Parathyroid adenoma (tissue), 2 donors: ENCODE measurements at regions not wholly inside any gene's neighbourhood (a gene's known extent, or its start where the extent isn't known, plus 50 kb on each side); places are given as distances from the start of the nearest gene placed in this dataset.

ENCODE experiments used
- H2AFZ ChIP-seq: fragments of 300-600 bp; sonication (generic); one replicate; pipeline ENCODE4 v1.7.0; 2017; ENCODE audit warnings: antibody characterized with exemption, mild to moderate bottlenecking
- H3K27ac ChIP-seq: fragments of 300-600 bp; sonication (generic); one replicate; pipeline ENCODE4 v1.7.0; 2017
- H3K27me3 ChIP-seq: fragments of 300-600 bp; sonication (generic); one replicate; pipeline ENCODE4 v1.7.0; 2017; ENCODE audit warnings: low read length; ENCODE audit not compliant: control insufficient read depth, insufficient read depth
- H3K36me3 ChIP-seq: fragments of 300-600 bp; sonication (generic); one replicate; pipeline ENCODE4 v1.7.0; 2017; ENCODE audit warnings: low read length; ENCODE audit not compliant: control insufficient read depth, insufficient read depth
- H3K4me1 ChIP-seq: fragments of 300-600 bp; sonication (generic); one replicate; pipeline ENCODE4 v1.7.0; 2017; ENCODE audit warnings: control low read depth
- H3K4me2 ChIP-seq: fragments of 300-600 bp; sonication (generic); one replicate; pipeline ENCODE4 v1.7.0; 2017; ENCODE audit warnings: low read length
- H3K4me3 ChIP-seq: fragments of 300-600 bp; sonication (generic); one replicate; pipeline ENCODE4 v1.7.0; 2017; ENCODE audit warnings: low read depth, low read length
- H3K79me2 ChIP-seq: fragments of 300-600 bp; sonication (generic); one replicate; pipeline ENCODE4 v1.7.0; 2017; ENCODE audit warnings: control low read depth
- H3K9ac ChIP-seq: fragments of 300-600 bp; sonication (generic); one replicate; pipeline ENCODE4 v1.7.0; 2017; ENCODE audit warnings: mild to moderate bottlenecking
- H3K9me3 ChIP-seq: fragments of 300-600 bp; sonication (generic); one replicate; pipeline ENCODE4 v1.7.0; 2017; ENCODE audit warnings: low read length; ENCODE audit not compliant: control insufficient read depth
- TF ChIP-seq, protein P1 (sequence below): fragments of 300-600 bp; sonication (generic); IDR thresholded peaks from one replicate; pipeline ENCODE4 v1.7.0; 2017; ENCODE audit warnings: antibody characterized with exemption, mild to moderate bottlenecking
- donor health status: primary hyperparathyroidism.

- H3K4me3 ChIP-seq: no peak overlapping the region
- TF ChIP-seq, protein P1, sequence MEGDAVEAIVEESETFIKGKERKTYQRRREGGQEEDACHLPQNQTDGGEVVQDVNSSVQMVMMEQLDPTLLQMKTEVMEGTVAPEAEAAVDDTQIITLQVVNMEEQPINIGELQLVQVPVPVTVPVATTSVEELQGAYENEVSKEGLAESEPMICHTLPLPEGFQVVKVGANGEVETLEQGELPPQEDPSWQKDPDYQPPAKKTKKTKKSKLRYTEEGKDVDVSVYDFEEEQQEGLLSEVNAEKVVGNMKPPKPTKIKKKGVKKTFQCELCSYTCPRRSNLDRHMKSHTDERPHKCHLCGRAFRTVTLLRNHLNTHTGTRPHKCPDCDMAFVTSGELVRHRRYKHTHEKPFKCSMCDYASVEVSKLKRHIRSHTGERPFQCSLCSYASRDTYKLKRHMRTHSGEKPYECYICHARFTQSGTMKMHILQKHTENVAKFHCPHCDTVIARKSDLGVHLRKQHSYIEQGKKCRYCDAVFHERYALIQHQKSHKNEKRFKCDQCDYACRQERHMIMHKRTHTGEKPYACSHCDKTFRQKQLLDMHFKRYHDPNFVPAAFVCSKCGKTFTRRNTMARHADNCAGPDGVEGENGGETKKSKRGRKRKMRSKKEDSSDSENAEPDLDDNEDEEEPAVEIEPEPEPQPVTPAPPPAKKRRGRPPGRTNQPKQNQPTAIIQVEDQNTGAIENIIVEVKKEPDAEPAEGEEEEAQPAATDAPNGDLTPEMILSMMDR: no peak
- no peaks in the 10 kb centered on the region for H3K9me3 ChIP-seq
- H3K4me2 ChIP-seq: no peak overlapping the region
- H3K4me1 ChIP-seq: no peaks in the 10 kb centered on the region
- no peak overlapping the region for H2AFZ ChIP-seq
- no peak overlapping the region for H3K27ac ChIP-seq
- no peaks in the 10 kb centered on the region for H3K79me2 ChIP-seq
- H3K27me3 ChIP-seq: no peaks in the 10 kb centered on the region
- H3K36me3 ChIP-seq: no peaks in the 10 kb centered on the region
- H3K9ac ChIP-seq: no peak overlapping the region
Measured at GRCh38 chr5:6905423-6905822, 192.2 kb downstream of the TENT4A start.

- no peaks in the 10 kb centered on the region for H3K79me2 ChIP-seq
- H3K27me3 ChIP-seq: no peaks in the 10 kb centered on the region
- no peak overlapping the region for H3K4me2 ChIP-seq
- H3K27ac ChIP-seq: no peak overlapping the region
- H3K9me3 ChIP-seq: no peaks in the 10 kb centered on the region
- H3K4me1 ChIP-seq: no peaks in the 10 kb centered on the region
- no peak overlapping the region for H2AFZ ChIP-seq
- no peak overlapping the region for H3K4me3 ChIP-seq
- no peak overlapping the region for H3K9ac ChIP-seq
- TF ChIP-seq, protein P1: no peak
- no peaks in the 10 kb centered on the region for H3K36me3 ChIP-seq
Measured at GRCh38 chr5:6905883-6906282, 192.7 kb downstream of the TENT4A start.

GRCh38 chr5:6907320-6907918, 194.2 kb downstream of the TENT4A start:
- Histone ChIP-seq H3K4me3 (no peak overlapping the region), H3K79me2 (no peaks in the 10 kb centered on the region), H3K4me2 (no peak overlapping the region), H3K9me3 (no peaks in the 10 kb centered on the region), H3K36me3 (no peaks in the 10 kb centered on the region), H3K4me1 (no peaks in the 10 kb centered on the region), H3K27ac (no peak overlapping the region), H3K27me3 (no peaks in the 10 kb centered on the region), H2AFZ (no peak overlapping the region), H3K9ac (no peak overlapping the region)
- TF ChIP-seq, protein P1: no peak

GRCh38 chr5:6909901-6910300, 196.7 kb downstream of the TENT4A start:
- H3K27ac ChIP-seq: no peak overlapping the region
- no peaks in the 10 kb centered on the region for H3K36me3 ChIP-seq
- no peaks in the 10 kb centered on the region for H3K4me1 ChIP-seq

More at GRCh38 chr5:6909901-6910300, 196.7 kb downstream of the TENT4A start:
- no peak overlapping the region for H3K4me3 ChIP-seq
- no peaks in the 10 kb centered on the region for H3K27me3 ChIP-seq
- no peak overlapping the region for H3K9ac ChIP-seq
- no peaks in the 10 kb centered on the region for H3K9me3 ChIP-seq
- no peak overlapping the region for H3K4me2 ChIP-seq
- TF ChIP-seq, protein P1: no peak
- no peaks in the 10 kb centered on the region for H3K79me2 ChIP-seq
- H2AFZ ChIP-seq: no peak overlapping the region
